Retinal pigment epithelial cell (primary cell): ENCODE measurements at regions not wholly inside any gene's neighbourhood (a gene's known extent, or its start where the extent isn't known, plus 50 kb on each side); places are given as distances from the start of the nearest gene placed in this dataset.

Experiments
- DNase-seq: peaks from one replicate; pipeline ENCODE4 v3.0.0-alpha.2; 2010; ENCODE audit warnings: low read depth
- H3K4me3 ChIP-seq: 2 replicates; pipeline ENCODE4 v1.5.1; 2011; ENCODE audit warnings: mild to moderate bottlenecking, low read length, control low read depth, moderate library complexity
- CTCF ChIP-seq: conservative IDR thresholded peaks from 2 replicates; pipeline ENCODE4 v1.5.1; 2011; ENCODE audit warnings: low read depth, low read length, control low read depth, inconsistent platforms

- DNase-seq: no peak
- no peak for TF ChIP-seq CTCF
- H3K4me3 ChIP-seq: no peak overlapping the region
These were observed 67.8 kb downstream of the GGTLC2 start for GRCh38 chr22:22712092-22712658.

- no peak overlapping the region for H3K4me3 ChIP-seq
- DNase-seq: no peak
- TF ChIP-seq CTCF: no peak
These were observed 68.4 kb downstream of the GGTLC2 start for GRCh38 chr22:22712666-22713365.

GRCh38 chr22:22713416-22713815 is 69.0 kb downstream of the GGTLC2 start:
- H3K4me3 ChIP-seq: no peak overlapping the region
- no peak for DNase-seq
- TF ChIP-seq CTCF: no peak

- TF ChIP-seq CTCF: no peak
- H3K4me3 ChIP-seq: no peak overlapping the region
- no peak for DNase-seq
These were observed 70.4 kb downstream of the GGTLC2 start for GRCh38 chr22:22714600-22715335.

GRCh38 chr22:22716136-22716665 is 71.8 kb downstream of the GGTLC2 start:
- TF ChIP-seq CTCF: no peak
- H3K4me3 ChIP-seq: no peak overlapping the region
- no peak for DNase-seq

- DNase-seq: no peak
- TF ChIP-seq CTCF: no peak
- H3K4me3 ChIP-seq: no peak overlapping the region
These were observed 73.2 kb downstream of the GGTLC2 start for GRCh38 chr22:22717664-22718063.
